ENCODE measurements at regions not wholly inside any gene's neighbourhood (a gene's known extent, or its start where the extent isn't known, plus 50 kb on each side); places are given as distances from the start of the nearest gene placed in this dataset.

DNA sequence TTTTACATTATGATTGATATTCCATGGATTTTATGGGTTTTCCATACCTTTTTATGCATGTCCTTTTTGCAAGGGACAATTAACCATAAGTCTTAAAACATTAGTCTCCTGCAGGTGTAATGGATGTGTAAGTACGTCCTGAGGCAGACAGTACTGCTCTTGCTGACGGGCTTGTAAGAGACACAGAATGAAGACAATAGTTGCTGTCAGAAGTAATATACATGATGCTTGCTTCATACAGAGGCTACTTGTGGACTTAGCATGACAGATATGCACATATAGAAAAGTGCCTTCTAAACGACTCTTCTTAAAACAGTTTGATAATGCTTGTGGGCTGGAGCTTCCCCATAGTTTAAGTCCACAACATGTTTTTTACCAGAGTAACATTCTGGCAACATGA lies 182.7 kb downstream of the SPATA31D1 start:
- TF ChIP-seq, protein P1, sequence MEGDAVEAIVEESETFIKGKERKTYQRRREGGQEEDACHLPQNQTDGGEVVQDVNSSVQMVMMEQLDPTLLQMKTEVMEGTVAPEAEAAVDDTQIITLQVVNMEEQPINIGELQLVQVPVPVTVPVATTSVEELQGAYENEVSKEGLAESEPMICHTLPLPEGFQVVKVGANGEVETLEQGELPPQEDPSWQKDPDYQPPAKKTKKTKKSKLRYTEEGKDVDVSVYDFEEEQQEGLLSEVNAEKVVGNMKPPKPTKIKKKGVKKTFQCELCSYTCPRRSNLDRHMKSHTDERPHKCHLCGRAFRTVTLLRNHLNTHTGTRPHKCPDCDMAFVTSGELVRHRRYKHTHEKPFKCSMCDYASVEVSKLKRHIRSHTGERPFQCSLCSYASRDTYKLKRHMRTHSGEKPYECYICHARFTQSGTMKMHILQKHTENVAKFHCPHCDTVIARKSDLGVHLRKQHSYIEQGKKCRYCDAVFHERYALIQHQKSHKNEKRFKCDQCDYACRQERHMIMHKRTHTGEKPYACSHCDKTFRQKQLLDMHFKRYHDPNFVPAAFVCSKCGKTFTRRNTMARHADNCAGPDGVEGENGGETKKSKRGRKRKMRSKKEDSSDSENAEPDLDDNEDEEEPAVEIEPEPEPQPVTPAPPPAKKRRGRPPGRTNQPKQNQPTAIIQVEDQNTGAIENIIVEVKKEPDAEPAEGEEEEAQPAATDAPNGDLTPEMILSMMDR (IDR thresholded peaks at IDR 0.05) = no peak
- no peak for TF ChIP-seq POLR2A (IDR thresholded peaks at IDR 0.05; ENCODE audit: low read length)
- TF ChIP-seq EP300 (IDR thresholded peaks at IDR 0.05) = no peak
- TF ChIP-seq MAX (IDR thresholded peaks at IDR 0.05) = no peak
- TF ChIP-seq REST (IDR thresholded peaks at IDR 0.05) = no peak
- no peak for TF ChIP-seq PBX3 (IDR thresholded peaks at IDR 0.05)
- TF ChIP-seq CEBPB (IDR thresholded peaks at IDR 0.05) = no peak
- TF ChIP-seq EHMT2 (IDR thresholded peaks at IDR 0.05; ENCODE audit: low read depth) = no peak
- no peak for TF ChIP-seq USF2 (IDR thresholded peaks at IDR 0.05)
- no peak for TF ChIP-seq MYC (IDR thresholded peaks at IDR 0.05; ENCODE audit: borderline replicate concordance, low read length)
- TF ChIP-seq, protein P2, sequence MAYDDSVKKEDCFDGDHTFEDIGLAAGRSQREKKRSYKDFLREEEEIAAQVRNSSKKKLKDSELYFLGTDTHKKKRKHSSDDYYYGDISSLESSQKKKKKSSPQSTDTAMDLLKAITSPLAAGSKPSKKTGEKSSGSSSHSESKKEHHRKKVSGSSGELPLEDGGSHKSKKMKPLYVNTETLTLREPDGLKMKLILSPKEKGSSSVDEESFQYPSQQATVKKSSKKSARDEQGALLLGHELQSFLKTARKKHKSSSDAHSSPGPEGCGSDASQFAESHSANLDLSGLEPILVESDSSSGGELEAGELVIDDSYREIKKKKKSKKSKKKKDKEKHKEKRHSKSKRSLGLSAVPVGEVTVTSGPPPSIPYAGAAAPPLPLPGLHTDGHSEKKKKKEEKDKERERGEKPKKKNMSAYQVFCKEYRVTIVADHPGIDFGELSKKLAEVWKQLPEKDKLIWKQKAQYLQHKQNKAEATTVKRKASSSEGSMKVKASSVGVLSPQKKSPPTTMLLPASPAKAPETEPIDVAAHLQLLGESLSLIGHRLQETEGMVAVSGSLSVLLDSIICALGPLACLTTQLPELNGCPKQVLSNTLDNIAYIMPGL (CRISPR knock-in tag; IDR thresholded peaks at IDR 0.05; ENCODE audit: borderline replicate concordance) = no peak

Measured in A549 (cell line).